ENCODE measurements at regions not wholly inside any gene's neighbourhood (a gene's known extent, or its start where the extent isn't known, plus 50 kb on each side); places are given as distances from the start of the nearest gene placed in this dataset.

GRCh38 chr2:5507367-5507766 lies 184.8 kb upstream of the SOX11 start:
- no peak for TF ChIP-seq CTCF (IDR thresholded peaks at IDR 0.05; ENCODE audit: extremely low read depth, low read depth, low read length)

GRCh38 chr2:5509362-5509761 lies 182.8 kb upstream of the SOX11 start:
- no peaks in the 10 kb centered on the region for H3K27me3 ChIP-seq (ENCODE audit: insufficient read depth, low read length)
- no peak overlapping the region for H2AFZ ChIP-seq (ENCODE audit: low read length)
- peaks cover 15% of the 10 kb centered on the region for H3K9me3 ChIP-seq (ENCODE audit: low read depth, low read length)
- no peaks in the 10 kb centered on the region for H3K79me2 ChIP-seq (ENCODE audit: insufficient read depth, low read length)
- H3K4me3 ChIP-seq (ENCODE audit: insufficient read depth, low read length): no peak overlapping the region
- H3K4me2 ChIP-seq (ENCODE audit: insufficient read depth, low read length): no peak overlapping the region
- no peak for TF ChIP-seq CTCF (IDR thresholded peaks at IDR 0.05; ENCODE audit: extremely low read depth, low read depth, low read length)
- DNase-seq (ENCODE audit: insufficient read length, low spot score, missing footprints): no peak
- H3K36me3 ChIP-seq (ENCODE audit: insufficient read depth, low read length): no peaks in the 10 kb centered on the region
- no peaks in the 10 kb centered on the region for H4K20me1 ChIP-seq (ENCODE audit: insufficient read depth, low read length)
- no peaks in the 10 kb centered on the region for H3K4me1 ChIP-seq (ENCODE audit: insufficient read depth, low read length)
- H3K27ac ChIP-seq (ENCODE audit: low read depth, low read length): no peak overlapping the region

More at GRCh38 chr2:5507367-5507766, 184.8 kb upstream of the SOX11 start:
- Histone ChIP-seq H2AFZ (ENCODE audit: low read length) (no peak overlapping the region), H3K4me1 (ENCODE audit: insufficient read depth, low read length) (no peaks in the 10 kb centered on the region), H4K20me1 (ENCODE audit: insufficient read depth, low read length) (no peaks in the 10 kb centered on the region), H3K27me3 (ENCODE audit: insufficient read depth, low read length) (no peaks in the 10 kb centered on the region), H3K4me3 (ENCODE audit: insufficient read depth, low read length) (no peak overlapping the region), H3K4me2 (ENCODE audit: insufficient read depth, low read length) (no peak overlapping the region), H3K27ac (ENCODE audit: low read depth, low read length) (no peak overlapping the region), H3K36me3 (ENCODE audit: insufficient read depth, low read length) (no peaks in the 10 kb centered on the region), H3K9me3 (ENCODE audit: low read depth, low read length) (peaks cover 15% of the 10 kb centered on the region), H3K79me2 (ENCODE audit: insufficient read depth, low read length) (no peaks in the 10 kb centered on the region)
- no peak for DNase-seq (ENCODE audit: insufficient read length, low spot score, missing footprints)

- Histone ChIP-seq H3K27ac (ENCODE audit: low read depth, low read length) (no peak overlapping the region), H3K79me2 (ENCODE audit: insufficient read depth, low read length) (no peaks in the 10 kb centered on the region), H3K27me3 (ENCODE audit: insufficient read depth, low read length) (no peaks in the 10 kb centered on the region), H2AFZ (ENCODE audit: low read length) (no peak overlapping the region), H3K4me3 (ENCODE audit: insufficient read depth, low read length) (no peak overlapping the region), H4K20me1 (ENCODE audit: insufficient read depth, low read length) (no peaks in the 10 kb centered on the region), H3K4me1 (ENCODE audit: insufficient read depth, low read length) (no peaks in the 10 kb centered on the region), H3K4me2 (ENCODE audit: insufficient read depth, low read length) (no peak overlapping the region), H3K9me3 (ENCODE audit: low read depth, low read length) (peaks cover 15% of the 10 kb centered on the region), H3K36me3 (ENCODE audit: insufficient read depth, low read length) (no peaks in the 10 kb centered on the region)
- DNase-seq (ENCODE audit: insufficient read length, low spot score, missing footprints): no peak
- TF ChIP-seq CTCF (IDR thresholded peaks at IDR 0.05; ENCODE audit: extremely low read depth, low read depth, low read length): no peak
These were observed 182.1 kb upstream of the SOX11 start for GRCh38 chr2:5510082-5510481.

GRCh38 chr2:5515693-5516092 lies 176.5 kb upstream of the SOX11 start:
- no peaks in the 10 kb centered on the region for H3K36me3 ChIP-seq (ENCODE audit: insufficient read depth, low read length)
- H4K20me1 ChIP-seq (ENCODE audit: insufficient read depth, low read length): no peaks in the 10 kb centered on the region
- H2AFZ ChIP-seq (ENCODE audit: low read length): no peak overlapping the region
- no peak overlapping the region for H3K27ac ChIP-seq (ENCODE audit: low read depth, low read length)
- no peak overlapping the region for H3K4me3 ChIP-seq (ENCODE audit: insufficient read depth, low read length)
- H3K4me2 ChIP-seq (ENCODE audit: insufficient read depth, low read length): no peak overlapping the region
- H3K27me3 ChIP-seq (ENCODE audit: insufficient read depth, low read length): no peaks in the 10 kb centered on the region
- DNase-seq (ENCODE audit: insufficient read length, low spot score, missing footprints): no peak
- no peaks in the 10 kb centered on the region for H3K79me2 ChIP-seq (ENCODE audit: insufficient read depth, low read length)
- H3K4me1 ChIP-seq (ENCODE audit: insufficient read depth, low read length): no peaks in the 10 kb centered on the region
- TF ChIP-seq CTCF (IDR thresholded peaks at IDR 0.05; ENCODE audit: extremely low read depth, low read depth, low read length): no peak
- peaks cover 9% of the 10 kb centered on the region for H3K9me3 ChIP-seq (ENCODE audit: low read depth, low read length)
